Cardiac fibroblast (primary cell): ENCODE measurements at regions not wholly inside any gene's neighbourhood (a gene's known extent, or its start where the extent isn't known, plus 50 kb on each side); places are given as distances from the start of the nearest gene placed in this dataset.

Experiments used
- DNase-seq, 2 donors: peaks; one replicate each; pipeline versions ENCODE4 v3.0.0 to v3.0.0-alpha.2; 2010; ENCODE audit warnings: low read depth in 2 of 2
- H3K4me3 ChIP-seq, 2 donors: replicated peaks in 1 of 2; 1 replicate in 1 of 2; 2 replicates in 1 of 2; pipeline ENCODE4 v1.5.1; 2011; ENCODE audit warnings: low read depth in 2 of 2, low read length in 2 of 2, mild to moderate bottlenecking in 2 of 2, moderate library complexity in 1 of 2
- TF ChIP-seq, protein P1 (sequence below): IDR thresholded peaks from one replicate; pipeline ENCODE4 v1.5.1; 2011; ENCODE audit warnings: low read depth, mild to moderate bottlenecking, low read length, inconsistent platforms

DNA sequence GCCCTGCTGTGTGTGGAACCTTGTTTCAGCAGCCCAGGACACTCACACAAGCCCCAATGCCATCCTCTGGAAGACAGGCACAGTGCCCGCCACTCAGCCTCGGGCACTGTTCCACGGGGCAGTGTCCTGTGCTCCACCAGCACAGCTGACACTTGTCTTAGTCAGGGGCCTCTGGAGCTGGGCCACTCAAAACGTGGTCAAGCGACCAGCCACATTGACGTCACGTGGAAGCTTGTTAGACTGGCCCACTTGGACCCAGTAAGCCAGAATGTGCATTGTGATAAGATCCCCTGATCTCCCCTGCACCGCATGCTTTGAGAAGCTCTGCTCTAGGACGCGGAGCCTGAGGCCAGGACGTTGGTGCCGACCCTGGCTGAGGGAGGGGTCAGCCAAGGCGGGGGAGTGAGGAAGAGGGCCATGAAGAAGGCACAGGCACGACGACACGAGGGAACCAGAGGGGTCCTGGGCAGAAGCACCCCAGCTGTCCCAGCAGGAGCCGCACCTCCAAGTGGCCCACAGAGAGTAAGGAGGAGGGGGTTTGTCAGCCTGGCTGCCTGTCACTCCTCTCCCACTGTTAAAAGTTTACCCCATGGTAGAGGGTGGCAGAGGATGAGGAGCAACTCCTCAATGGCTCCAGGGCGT, 64.6 kb downstream of the LINC01488 start:
- TF ChIP-seq, protein P1, sequence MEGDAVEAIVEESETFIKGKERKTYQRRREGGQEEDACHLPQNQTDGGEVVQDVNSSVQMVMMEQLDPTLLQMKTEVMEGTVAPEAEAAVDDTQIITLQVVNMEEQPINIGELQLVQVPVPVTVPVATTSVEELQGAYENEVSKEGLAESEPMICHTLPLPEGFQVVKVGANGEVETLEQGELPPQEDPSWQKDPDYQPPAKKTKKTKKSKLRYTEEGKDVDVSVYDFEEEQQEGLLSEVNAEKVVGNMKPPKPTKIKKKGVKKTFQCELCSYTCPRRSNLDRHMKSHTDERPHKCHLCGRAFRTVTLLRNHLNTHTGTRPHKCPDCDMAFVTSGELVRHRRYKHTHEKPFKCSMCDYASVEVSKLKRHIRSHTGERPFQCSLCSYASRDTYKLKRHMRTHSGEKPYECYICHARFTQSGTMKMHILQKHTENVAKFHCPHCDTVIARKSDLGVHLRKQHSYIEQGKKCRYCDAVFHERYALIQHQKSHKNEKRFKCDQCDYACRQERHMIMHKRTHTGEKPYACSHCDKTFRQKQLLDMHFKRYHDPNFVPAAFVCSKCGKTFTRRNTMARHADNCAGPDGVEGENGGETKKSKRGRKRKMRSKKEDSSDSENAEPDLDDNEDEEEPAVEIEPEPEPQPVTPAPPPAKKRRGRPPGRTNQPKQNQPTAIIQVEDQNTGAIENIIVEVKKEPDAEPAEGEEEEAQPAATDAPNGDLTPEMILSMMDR, result no peak
- no peak for DNase-seq
- H3K4me3 ChIP-seq, result no peak overlapping the region

DNA sequence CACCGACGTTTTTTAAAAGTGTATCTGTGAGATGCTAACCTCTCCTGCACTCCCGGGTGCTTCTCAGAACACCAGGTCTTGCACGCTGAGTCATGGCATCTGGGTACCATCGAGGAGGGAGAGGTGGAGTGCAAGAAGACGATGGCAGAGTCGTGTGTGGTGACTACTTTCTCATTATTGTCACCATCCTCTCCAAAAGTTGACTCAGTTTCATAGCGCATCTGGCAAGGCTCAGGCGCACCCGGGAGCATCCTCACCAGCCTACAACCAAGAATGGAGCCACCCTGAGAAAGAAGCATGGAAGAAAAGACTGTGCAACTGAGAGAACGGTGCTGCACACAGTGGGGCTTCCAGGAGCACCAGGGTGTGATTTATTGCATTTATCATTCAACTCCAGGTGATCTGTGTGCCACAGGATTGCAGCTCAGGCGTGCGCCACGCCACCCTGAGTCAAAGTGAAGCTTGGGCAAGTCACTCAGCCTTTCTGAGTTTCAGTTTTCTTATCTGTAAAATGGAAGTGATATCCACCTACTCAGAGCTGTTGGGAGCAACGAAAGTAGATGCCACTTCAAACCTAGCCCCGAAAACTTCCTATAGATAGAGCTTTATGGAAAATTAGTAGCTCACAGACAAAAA, 65.4 kb downstream of the LINC01488 start:
- DNase-seq, result no peak
- TF ChIP-seq, protein P1, result no peak
- H3K4me3 ChIP-seq, result no peak overlapping the region

DNA sequence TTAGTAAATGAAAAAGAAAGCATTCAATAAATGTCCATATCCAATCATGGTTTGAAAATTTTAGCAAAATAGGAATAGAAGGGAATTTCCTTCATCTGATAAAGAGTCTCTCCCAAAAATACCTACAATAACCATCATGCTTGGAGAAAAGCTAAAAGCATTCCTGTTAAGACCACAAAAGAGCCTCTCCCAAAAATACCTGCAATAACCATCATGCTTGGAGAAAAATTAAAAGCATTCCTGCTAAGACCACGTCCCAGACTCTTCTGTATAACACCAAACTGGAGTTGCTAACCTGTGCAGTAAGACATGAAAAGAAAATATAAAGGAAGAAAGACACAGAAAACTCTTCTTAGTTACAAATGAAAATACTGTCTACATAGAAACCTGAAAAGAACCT, 69.4 kb downstream of the LINC01488 start:
- TF ChIP-seq, protein P1, result no peak
- no peak overlapping the region for H3K4me3 ChIP-seq
- no peak for DNase-seq

DNA sequence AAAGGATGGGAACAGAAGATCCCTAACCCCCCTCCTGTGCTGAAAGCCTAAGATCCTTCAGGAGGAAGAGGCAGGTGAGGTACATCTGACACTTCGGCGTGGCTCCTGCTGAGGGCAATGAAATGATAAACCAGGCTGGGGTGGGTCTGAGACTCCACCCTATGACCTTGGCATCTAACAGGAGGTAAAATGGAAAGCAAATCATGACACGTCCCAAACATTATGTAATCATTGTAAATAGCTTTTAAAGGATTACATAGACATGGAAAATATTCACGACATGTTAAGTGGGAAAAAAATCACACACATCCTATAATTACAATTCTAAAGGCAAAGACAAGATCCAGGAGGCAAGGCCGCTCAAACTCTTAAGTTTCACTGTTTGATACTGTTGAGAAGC, 70.5 kb downstream of the LINC01488 start:
- TF ChIP-seq, protein P1, result no peak
- no peak overlapping the region for H3K4me3 ChIP-seq
- no peak for DNase-seq

DNA sequence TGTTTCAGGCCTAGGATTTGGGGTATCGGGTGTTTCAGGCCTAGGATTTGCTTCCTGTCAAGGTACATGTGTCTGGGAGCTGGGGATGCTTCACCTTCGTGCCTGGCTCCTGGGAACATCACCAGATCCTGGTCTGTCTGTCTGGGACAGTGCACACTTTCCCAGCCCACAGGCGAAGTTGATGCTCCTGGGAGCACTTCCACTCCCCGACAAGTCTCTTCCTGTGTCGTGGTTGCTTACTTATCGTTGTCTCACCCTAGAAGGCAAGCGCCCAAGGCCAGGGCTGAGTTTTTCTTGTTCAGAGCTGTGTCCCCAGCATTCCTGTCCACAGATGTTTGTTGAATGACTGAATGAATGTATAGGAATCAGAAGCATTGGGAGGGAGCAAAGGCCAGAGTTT, 71.5 kb downstream of the LINC01488 start:
- no peak for DNase-seq
- TF ChIP-seq, protein P1, result no peak
- H3K4me3 ChIP-seq, result no peak overlapping the region

DNA sequence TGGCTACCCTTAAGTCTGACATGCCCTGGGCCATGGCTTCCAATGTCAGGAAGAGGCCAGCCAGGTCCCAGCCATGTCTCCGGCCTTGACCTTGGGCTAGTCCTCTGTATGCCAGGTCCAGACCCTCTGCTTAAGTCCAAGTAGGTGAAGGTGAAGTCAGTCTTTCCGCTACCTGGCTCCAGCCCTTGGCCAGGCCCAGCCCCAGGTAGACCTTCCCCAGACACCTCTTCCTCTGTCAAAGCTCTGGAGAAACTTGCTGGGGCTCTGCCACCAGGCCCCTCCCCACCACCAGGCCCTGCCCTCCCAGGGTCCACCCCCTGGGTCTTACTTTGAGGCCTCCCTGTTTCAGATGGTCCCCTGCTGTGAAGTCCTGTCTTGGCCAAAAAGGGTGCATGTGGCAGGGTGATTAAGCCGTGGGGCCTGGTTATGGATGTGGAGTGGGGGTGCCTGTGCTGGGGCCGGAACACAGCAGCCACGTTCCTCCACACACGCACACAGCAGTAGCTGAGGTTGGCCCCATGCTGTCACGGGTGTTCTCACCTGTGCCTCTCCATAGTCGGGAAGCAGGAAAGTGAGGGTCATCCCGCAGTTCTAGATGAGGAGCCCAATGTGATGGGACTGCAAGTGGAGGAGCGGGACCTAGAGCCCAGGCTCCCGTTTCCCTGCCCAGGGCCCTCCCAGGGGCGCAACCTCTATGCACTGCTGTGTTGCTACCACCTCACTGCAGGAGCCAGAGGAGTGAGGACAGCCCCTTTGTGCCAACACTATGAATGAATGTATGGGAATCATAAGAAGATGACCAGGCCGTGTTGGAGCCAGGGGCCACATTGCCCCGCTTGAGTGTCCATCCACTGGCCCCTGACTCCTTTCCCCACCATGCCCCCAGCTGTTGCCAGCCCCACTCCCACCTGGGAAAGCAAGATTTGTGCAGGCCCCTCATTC, 72.2 kb downstream of the LINC01488 start:
- DNase-seq, result no peak
- TF ChIP-seq, protein P1, result no peak
- no peak overlapping the region for H3K4me3 ChIP-seq
